Body of pancreas (tissue), 4 donors: ENCODE measurements at regions not wholly inside any gene's neighbourhood (a gene's known extent, or its start where the extent isn't known, plus 50 kb on each side); places are given as distances from the start of the nearest gene placed in this dataset.

ENCODE experiments used
- CTCF ChIP-seq, 7 experiments: fragments of 450-650 bp in 4 of 7; fragments of 200-600 bp in 3 of 7; sonication (generic) in 3 of 7; IDR thresholded peaks; one replicate each; pipeline ENCODE4 v1.5.1; 2016 to 2019; ENCODE audit warnings: antibody characterized with exemption in 7 of 7
- POLR2A ChIP-seq, 3 donors: fragments of 450-650 bp; IDR thresholded peaks; one replicate each; pipeline ENCODE4 v1.6.1; 2016; ENCODE audit warnings: antibody characterized with exemption in 3 of 3, mild to moderate bottlenecking in 2 of 3

GRCh38 chr10:129040377-129040776, 426.7 kb upstream of the MGMT start:
- TF ChIP-seq CTCF (IDR thresholded peaks at IDR 0.05) (no peak), POLR2A (IDR thresholded peaks at IDR 0.05) (no peak)
